NCI-H2171 (cell line): ENCODE measurements at regions not wholly inside any gene's neighbourhood (a gene's known extent, or its start where the extent isn't known, plus 50 kb on each side); places are given as distances from the start of the nearest gene placed in this dataset.
"Not testable (repeated sequence)": the region's sequence is repeated elsewhere in the genome, so short reads cannot be mapped to it uniquely, and the experiment has no call there.

Source experiments
- DNase-seq: peaks from one replicate; lab custom pipeline; 2025; lab: John Stamatoyannopoulos, UW

GRCh38 chrY:12453318-12453717 is 247.7 kb upstream of the USP9Y start:
- not testable (repeated sequence) for DNase-seq

GRCh38 chrY:12459965-12460364 is 241.1 kb upstream of the USP9Y start:
- DNase-seq = no peak

GRCh38 chrY:12464155-12464554 is 236.9 kb upstream of the USP9Y start:
- DNase-seq = no peak

GRCh38 chrY:12465706-12466105 is 235.3 kb upstream of the USP9Y start:
- no peak for DNase-seq

GRCh38 chrY:12469081-12469480 is 231.9 kb upstream of the USP9Y start:
- no peak for DNase-seq

GRCh38 chrY:12474472-12474871 is 226.6 kb upstream of the USP9Y start:
- DNase-seq = no peak

GRCh38 chrY:12479382-12479781 is 221.6 kb upstream of the USP9Y start:
- DNase-seq = peak; percentile 4

GRCh38 chrY:12483394-12483793 is 217.6 kb upstream of the USP9Y start:
- DNase-seq = no peak

- no peak for DNase-seq
These were observed 210.3 kb upstream of the USP9Y start for GRCh38 chrY:12490558-12491209.

GRCh38 chrY:12492218-12492617 is 208.8 kb upstream of the USP9Y start:
- no peak for DNase-seq

GRCh38 chrY:12496007-12496406 is 205.0 kb upstream of the USP9Y start:
- DNase-seq = no peak

- DNase-seq = no peak
These were observed 200.9 kb upstream of the USP9Y start for GRCh38 chrY:12500096-12500495.

GRCh38 chrY:12504028-12504427 is 197.0 kb upstream of the USP9Y start:
- DNase-seq = not testable (repeated sequence)

- no peak for DNase-seq
These were observed 183.7 kb upstream of the USP9Y start for GRCh38 chrY:12517338-12517737.

- no peak for DNase-seq
These were observed 175.8 kb upstream of the USP9Y start for GRCh38 chrY:12525206-12525605.

GRCh38 chrY:12526362-12527063 is 174.5 kb upstream of the USP9Y start:
- DNase-seq = peak; percentile 44

GRCh38 chrY:12537226-12537854 is 163.7 kb upstream of the USP9Y start:
- DNase-seq = no peak

- DNase-seq = no peak
These were observed 154.1 kb upstream of the USP9Y start for GRCh38 chrY:12546746-12547420.

GRCh38 chrY:12552471-12553283 is 148.4 kb upstream of the USP9Y start:
- no peak for DNase-seq

- no peak for DNase-seq
These were observed 147.1 kb upstream of the USP9Y start for GRCh38 chrY:12553909-12554308.

- DNase-seq = no peak
These were observed 146.0 kb upstream of the USP9Y start for GRCh38 chrY:12555005-12555404.

GRCh38 chrY:12559007-12559406 is 142.0 kb upstream of the USP9Y start:
- no peak for DNase-seq
